ENCODE measurements at regions not wholly inside any gene's neighbourhood (a gene's known extent, or its start where the extent isn't known, plus 50 kb on each side); places are given as distances from the start of the nearest gene placed in this dataset.

DNA sequence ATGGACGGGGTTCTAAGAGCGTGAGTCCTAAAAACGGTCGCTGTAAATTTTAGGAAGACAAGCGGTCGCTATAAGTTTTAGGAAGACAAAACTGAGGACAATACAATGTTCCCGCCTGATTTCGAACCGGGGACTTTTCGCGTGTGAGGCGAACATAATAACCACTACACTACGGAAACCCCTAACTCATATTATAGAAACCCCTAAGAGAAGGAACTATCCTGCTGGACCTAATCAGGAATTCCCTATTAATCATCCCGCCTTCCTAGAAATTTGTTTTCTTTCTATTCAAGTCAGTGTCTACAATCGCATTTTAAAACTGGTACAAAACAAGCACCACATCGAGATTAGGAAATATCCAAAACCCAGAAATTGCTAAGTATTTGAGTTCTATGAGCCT is 183.8 kb downstream of the OR2B2 start:
- H3K23ac ChIP-seq (ENCODE audit: insufficient read length, low read depth, low read length) = no peak overlapping the region
- H2BK5ac ChIP-seq (ENCODE audit: insufficient read length, low read length) = no peak overlapping the region
- no peak overlapping the region for H2AK5ac ChIP-seq (ENCODE audit: insufficient read length, low read length)
- Mint-ChIP-seq H3K27ac (no peak overlapping the region), H3K27me3 (ENCODE audit: low read depth) (peaks cover 53% of the 10 kb centered on the region), H3K4me1 (no peaks in the 10 kb centered on the region), H3K4me3 (no peak overlapping the region), H3K36me3 (ENCODE audit: insufficient read depth in 1 of 3, low read depth in 3 of 3) (no peaks in the 10 kb centered on the region), H3K9me3 (no peaks in the 10 kb centered on the region)
- H4K5ac ChIP-seq (ENCODE audit: insufficient read length, low read depth, low read length) = no peak overlapping the region
- TF ChIP-seq, protein P1, sequence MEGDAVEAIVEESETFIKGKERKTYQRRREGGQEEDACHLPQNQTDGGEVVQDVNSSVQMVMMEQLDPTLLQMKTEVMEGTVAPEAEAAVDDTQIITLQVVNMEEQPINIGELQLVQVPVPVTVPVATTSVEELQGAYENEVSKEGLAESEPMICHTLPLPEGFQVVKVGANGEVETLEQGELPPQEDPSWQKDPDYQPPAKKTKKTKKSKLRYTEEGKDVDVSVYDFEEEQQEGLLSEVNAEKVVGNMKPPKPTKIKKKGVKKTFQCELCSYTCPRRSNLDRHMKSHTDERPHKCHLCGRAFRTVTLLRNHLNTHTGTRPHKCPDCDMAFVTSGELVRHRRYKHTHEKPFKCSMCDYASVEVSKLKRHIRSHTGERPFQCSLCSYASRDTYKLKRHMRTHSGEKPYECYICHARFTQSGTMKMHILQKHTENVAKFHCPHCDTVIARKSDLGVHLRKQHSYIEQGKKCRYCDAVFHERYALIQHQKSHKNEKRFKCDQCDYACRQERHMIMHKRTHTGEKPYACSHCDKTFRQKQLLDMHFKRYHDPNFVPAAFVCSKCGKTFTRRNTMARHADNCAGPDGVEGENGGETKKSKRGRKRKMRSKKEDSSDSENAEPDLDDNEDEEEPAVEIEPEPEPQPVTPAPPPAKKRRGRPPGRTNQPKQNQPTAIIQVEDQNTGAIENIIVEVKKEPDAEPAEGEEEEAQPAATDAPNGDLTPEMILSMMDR (conservative IDR thresholded peaks at IDR 0.05) = no peak
- H3K14ac ChIP-seq (ENCODE audit: insufficient read depth, low read length) = no peak overlapping the region
- no peaks in the 10 kb centered on the region for H3K9me3 ChIP-seq (ENCODE audit: control insufficient read depth, low read depth, low read length)
- H3K4me2 ChIP-seq (ENCODE audit: insufficient read depth, insufficient read length, low read length) = no peak overlapping the region
- H3K9ac ChIP-seq (ENCODE audit: extremely low read depth, insufficient read length, low read length) = no peak overlapping the region
- no peaks in the 10 kb centered on the region for H3K79me1 ChIP-seq (ENCODE audit: insufficient read depth, low read depth, low read length, poor library complexity, severe bottlenecking)
- H4K20me1 ChIP-seq (ENCODE audit: control insufficient read depth, insufficient read depth, insufficient read length) = no peaks in the 10 kb centered on the region
- no CpG with 5 or more reads among the region's 16 CpGs for WGBS (ENCODE audit: extremely low coverage, insufficient read length, low lambda C conversion rate)
- no peak overlapping the region for H3K18ac ChIP-seq (ENCODE audit: insufficient read length, low read depth, low read length)
- no peak overlapping the region for H3K4ac ChIP-seq (ENCODE audit: low read depth, low read length)
- no peak overlapping the region for H2AFZ ChIP-seq (ENCODE audit: low read length)
- no peaks in the 10 kb centered on the region for H3K4me1 ChIP-seq (ENCODE audit: insufficient read depth, low read length)
- no peaks in the 10 kb centered on the region for H3K23me2 ChIP-seq (ENCODE audit: insufficient read length, low read depth, low read length, poor library complexity, severe bottlenecking)
- no peak overlapping the region for H3K27ac ChIP-seq (ENCODE audit: insufficient read length, low read depth, low read length)
- no peak overlapping the region for H3T11ph ChIP-seq (ENCODE audit: low read length)
- no peak overlapping the region for H2BK15ac ChIP-seq (ENCODE audit: low read depth, low read length)
- no peak overlapping the region for H2BK20ac ChIP-seq (ENCODE audit: low read depth, low read length, poor library complexity, severe bottlenecking)
- H4K91ac ChIP-seq (ENCODE audit: insufficient read length, low read depth, low read length) = no peak overlapping the region
- H2BK120ac ChIP-seq (ENCODE audit: low read depth, low read length, poor library complexity, severe bottlenecking) = no peak overlapping the region
- no peak overlapping the region for H3K56ac ChIP-seq (ENCODE audit: insufficient read length, low read depth, low read length)
- DNase-seq = no peak
- no peaks in the 10 kb centered on the region for H3K27me3 ChIP-seq (ENCODE audit: insufficient read depth, low read length)
- H4K8ac ChIP-seq (replicated peaks; ENCODE audit: insufficient read length, low read depth, low read length) = no peak overlapping the region
- H3K79me2 ChIP-seq (ENCODE audit: insufficient read depth, low read length) = no peaks in the 10 kb centered on the region
- no peak overlapping the region for H2BK12ac ChIP-seq (ENCODE audit: insufficient read length, low read depth, low read length)
